ENCODE measurements at regions not wholly inside any gene's neighbourhood (a gene's known extent, or its start where the extent isn't known, plus 50 kb on each side); places are given as distances from the start of the nearest gene placed in this dataset.
A peak's percentile ranks its signal among the peaks of the same experiment; 100 is the strongest.

GRCh38 chr4:138405466-138405891 is 163.3 kb upstream of the SLC7A11 start:
- Histone ChIP-seq H3K27ac (ENCODE audit: insufficient read depth, low read length) (no peak overlapping the region), H3K4me2 (ENCODE audit: low read depth, low read length) (no peak overlapping the region), H3K4me1 (ENCODE audit: control insufficient read depth, insufficient read depth, low read length) (peaks cover 11% of the 10 kb centered on the region), H3K9me1 (ENCODE audit: insufficient read depth, low read length) (peaks cover 7% of the 10 kb centered on the region), H2AK5ac (ENCODE audit: low read depth, low read length) (no peak overlapping the region), H2BK120ac (ENCODE audit: low read depth, low read length) (no peak overlapping the region), H2AFZ (replicated peaks; ENCODE audit: low read length, poor library complexity) (no peak overlapping the region), H3K14ac (replicated peaks; ENCODE audit: low read depth, low read length) (0 out of 2 replicates have a peak overlapping the region, but pooled peaks have one; percentile 68), H2BK15ac (ENCODE audit: low read depth, low read length) (peak overlapping the region; percentile 74; the same call in 2 of the 3 replicates), H2BK20ac (ENCODE audit: low read depth, low read length) (peak overlapping the region; percentile 42; the same call in 1 of the 2 replicates), H4K5ac (ENCODE audit: low read depth, low read length) (no peak overlapping the region), H3K36me3 (ENCODE audit: control insufficient read depth, insufficient read depth, low read length) (no peaks in the 10 kb centered on the region), H4K20me1 (ENCODE audit: insufficient read depth, low read length) (no peaks in the 10 kb centered on the region), H3K4ac (ENCODE audit: low read depth, low read length) (no peak overlapping the region; the same call in 1 of the 2 replicates), H3K18ac (ENCODE audit: low read depth, low read length) (no peak overlapping the region), H4K8ac (ENCODE audit: low read depth in 2 of 2, low read length in 2 of 2) (no peak overlapping the region), H2BK5ac (ENCODE audit: low read depth, low read length, poor library complexity, severe bottlenecking) (no peak overlapping the region), H3K4me3 (ENCODE audit: insufficient read depth, low read depth, low read length) (no peak overlapping the region), H3K9ac (ENCODE audit: low read depth, low read length) (no peak overlapping the region), H3K9me3 (ENCODE audit: control insufficient read depth, insufficient read depth, low read length) (no peaks in the 10 kb centered on the region), H2AK9ac (replicated peaks; ENCODE audit: low read depth, low read length, poor library complexity) (no peak overlapping the region), H3K27me3 (ENCODE audit: control insufficient read depth, insufficient read depth, low read length) (no peaks in the 10 kb centered on the region), H3K23ac (ENCODE audit: low read depth, low read length) (no peak overlapping the region), H4K91ac (ENCODE audit: insufficient read depth, low read depth, low read length) (peak overlapping the region; percentile 2; the same call in 1 of the 2 replicates), H3K56ac (ENCODE audit: extremely low read depth, insufficient read depth, low read length) (no peak overlapping the region), H3K79me1 (ENCODE audit: low read depth in 1 of 2, low read length in 2 of 2) (no peaks in the 10 kb centered on the region)
- BruUV-seq (replicated peaks), result no TSS peak
- dilution Hi-C loops (cut with HindIII; ENCODE audit: low sequenced_read_pairs, unreplicated experiment) (no loop called here), intact Hi-C loops (cut with micrococcal nuclease) (no loop called here), in situ Hi-C loops (cut with MboI; ENCODE audit: low sequenced_read_pairs) (no loop called here)
- DNase-seq, result peak; percentile 7
- POLR2A ChIA-PET (ENCODE audit: unreplicated experiment), result no interaction called here
- ATAC-seq (ENCODE audit: low read depth), result peak; percentile 42
- CTCF ChIA-PET, result no interaction called here
- TF ChIP-seq, protein P1, sequence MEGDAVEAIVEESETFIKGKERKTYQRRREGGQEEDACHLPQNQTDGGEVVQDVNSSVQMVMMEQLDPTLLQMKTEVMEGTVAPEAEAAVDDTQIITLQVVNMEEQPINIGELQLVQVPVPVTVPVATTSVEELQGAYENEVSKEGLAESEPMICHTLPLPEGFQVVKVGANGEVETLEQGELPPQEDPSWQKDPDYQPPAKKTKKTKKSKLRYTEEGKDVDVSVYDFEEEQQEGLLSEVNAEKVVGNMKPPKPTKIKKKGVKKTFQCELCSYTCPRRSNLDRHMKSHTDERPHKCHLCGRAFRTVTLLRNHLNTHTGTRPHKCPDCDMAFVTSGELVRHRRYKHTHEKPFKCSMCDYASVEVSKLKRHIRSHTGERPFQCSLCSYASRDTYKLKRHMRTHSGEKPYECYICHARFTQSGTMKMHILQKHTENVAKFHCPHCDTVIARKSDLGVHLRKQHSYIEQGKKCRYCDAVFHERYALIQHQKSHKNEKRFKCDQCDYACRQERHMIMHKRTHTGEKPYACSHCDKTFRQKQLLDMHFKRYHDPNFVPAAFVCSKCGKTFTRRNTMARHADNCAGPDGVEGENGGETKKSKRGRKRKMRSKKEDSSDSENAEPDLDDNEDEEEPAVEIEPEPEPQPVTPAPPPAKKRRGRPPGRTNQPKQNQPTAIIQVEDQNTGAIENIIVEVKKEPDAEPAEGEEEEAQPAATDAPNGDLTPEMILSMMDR (conservative IDR thresholded peaks at IDR 0.05; ENCODE audit: low read depth, low read length), result no peak
- TF ChIP-seq ELK1 (IDR thresholded peaks at IDR 0.05; ENCODE audit: borderline replicate concordance, low read depth, low read length), result no peak
- no peak for TF ChIP-seq CHD1 (IDR thresholded peaks at IDR 0.05; ENCODE audit: low read depth, low read length)
- TF ChIP-seq MXI1 (IDR thresholded peaks at IDR 0.05; ENCODE audit: borderline replicate concordance, low read depth, low read length), result no peak
- no peak for TF ChIP-seq BHLHE40 (IDR thresholded peaks at IDR 0.05; ENCODE audit: low read depth, low read length)
- no peak for TF ChIP-seq MAFK (IDR thresholded peaks at IDR 0.05; ENCODE audit: low read depth, low read length)
- TF ChIP-seq FOS (IDR thresholded peaks at IDR 0.05; ENCODE audit: low read depth, low read length), result no peak
